Liver (tissue), 8 donors: ENCODE measurements at regions not wholly inside any gene's neighbourhood (a gene's known extent, or its start where the extent isn't known, plus 50 kb on each side); places are given as distances from the start of the nearest gene placed in this dataset.

Experiments
- DNase-seq: peaks from one replicate; pipeline ENCODE4 v3.0.0-alpha.2; 2017; ENCODE audit warnings: low spot score
- H3K27ac ChIP-seq, 2 donors: one replicate each; pipeline ENCODE4 v1.7.0; 2013; ENCODE audit warnings: inconsistent platforms in 2 of 2, low read length in 2 of 2, control low read depth in 1 of 2, low read depth in 1 of 2, mild to moderate bottlenecking in 1 of 2
- H3K27me3 ChIP-seq, 4 donors: one replicate each; pipeline versions ENCODE4 v1.6.1 to v1.7.0; 2013; ENCODE audit warnings: low read length in 3 of 4, inconsistent platforms in 1 of 4, mild to moderate bottlenecking in 1 of 4, moderate library complexity in 1 of 4; ENCODE audit not compliant: control insufficient read depth in 4 of 4, insufficient read depth in 4 of 4
- H3K36me3 ChIP-seq, 4 donors: one replicate each; pipeline versions ENCODE4 v1.6.1 to v1.7.0; 2013; ENCODE audit warnings: low read length in 3 of 4, mild to moderate bottlenecking in 3 of 4, low read depth in 1 of 4, moderate library complexity in 1 of 4; ENCODE audit not compliant: control insufficient read depth in 4 of 4, insufficient read depth in 3 of 4
- H3K4me1 ChIP-seq, 4 donors: one replicate each; pipeline versions ENCODE4 v1.6.1 to v1.7.0; 2013; ENCODE audit warnings: low read length in 3 of 4, mild to moderate bottlenecking in 3 of 4, moderate library complexity in 1 of 4; ENCODE audit not compliant: control insufficient read depth in 4 of 4, insufficient read depth in 4 of 4
- H3K4me3 ChIP-seq, 3 donors: one replicate each; pipeline versions ENCODE4 v1.6.1 to v1.7.0; 2013; ENCODE audit warnings: low read length in 3 of 3, control low read depth in 1 of 3, low read depth in 1 of 3, mild to moderate bottlenecking in 1 of 3
- H3K9ac ChIP-seq, 2 donors: one replicate each; pipeline ENCODE4 v1.7.0; 2013; ENCODE audit warnings: low read length in 2 of 2, mild to moderate bottlenecking in 2 of 2, moderate library complexity in 2 of 2, control low read depth in 1 of 2, low read depth in 1 of 2
- H3K9me3 ChIP-seq, 4 donors: one replicate each; pipeline versions ENCODE4 v1.6.1 to v1.7.0; 2013; ENCODE audit warnings: low read length in 3 of 4; ENCODE audit not compliant: control insufficient read depth in 4 of 4
- ATF3 ChIP-seq: IDR thresholded peaks from 2 replicates; pipeline ENCODE4 v1.6.1; 2016; ENCODE audit warnings: antibody characterized with exemption
- CTCF ChIP-seq: fragments of 150-350 bp; IDR thresholded peaks from 2 replicates; pipeline ENCODE4 v1.5.1; 2017; ENCODE audit warnings: improper control_type of control experiment, low read depth, low read length; ENCODE audit not compliant: missing input control
- EGR1 ChIP-seq, 2 donors: IDR thresholded peaks; 2 replicates each; pipeline ENCODE4 v1.6.1; 2016 to 2018; ENCODE audit warnings: antibody characterized with exemption in 2 of 2, low read depth in 2 of 2
- FOXA1 ChIP-seq: IDR thresholded peaks from 2 replicates; pipeline ENCODE4 v1.6.1; 2016; ENCODE audit warnings: antibody characterized with exemption
- FOXA2 ChIP-seq: IDR thresholded peaks from 2 replicates; pipeline ENCODE4 v1.6.1; 2016; ENCODE audit warnings: antibody characterized with exemption
- GABPA ChIP-seq, 2 donors: IDR thresholded peaks in 1 of 2; conservative IDR thresholded peaks in 1 of 2; 2 replicates each; pipeline ENCODE4 v1.6.1; 2016; ENCODE audit warnings: antibody characterized with exemption in 2 of 2, mild to moderate bottlenecking in 1 of 2, moderate library complexity in 1 of 2
- HNF4A ChIP-seq, 2 donors: conservative IDR thresholded peaks; 2 replicates each; pipeline ENCODE4 v1.6.1; 2016; ENCODE audit warnings: antibody characterized with exemption in 2 of 2, mild to moderate bottlenecking in 2 of 2
- HNF4G ChIP-seq: IDR thresholded peaks from 2 replicates; pipeline ENCODE4 v1.6.1; 2016; ENCODE audit warnings: antibody characterized with exemption
- JUND ChIP-seq, 2 donors: IDR thresholded peaks; 2 replicates each; pipeline ENCODE4 v1.6.1; 2016; ENCODE audit warnings: antibody characterized with exemption in 2 of 2
- MAX ChIP-seq: IDR thresholded peaks from 2 replicates; pipeline ENCODE4 v1.6.1; 2016; ENCODE audit warnings: antibody characterized with exemption
- NR2F2 ChIP-seq: IDR thresholded peaks from 2 replicates; pipeline ENCODE4 v1.6.1; 2016; ENCODE audit warnings: antibody characterized with exemption
- RAD21 ChIP-seq, 2 donors: IDR thresholded peaks; 2 replicates each; pipeline ENCODE4 v1.6.1; 2016; ENCODE audit warnings: antibody characterized with exemption in 2 of 2, mild to moderate bottlenecking in 2 of 2
- REST ChIP-seq: IDR thresholded peaks from 2 replicates; pipeline ENCODE4 v1.6.1; 2016; ENCODE audit warnings: antibody characterized with exemption, mild to moderate bottlenecking
- RXRA ChIP-seq, 2 donors: IDR thresholded peaks; 2 replicates each; pipeline ENCODE4 v1.6.1; 2017 to 2018; ENCODE audit warnings: antibody characterized with exemption in 2 of 2, mild to moderate bottlenecking in 1 of 2
- SP1 ChIP-seq: IDR thresholded peaks from 2 replicates; pipeline ENCODE4 v1.6.1; 2018; ENCODE audit warnings: antibody characterized with exemption, mild to moderate bottlenecking
- TAF1 ChIP-seq: conservative IDR thresholded peaks from 2 replicates; pipeline ENCODE4 v1.6.1; 2016; ENCODE audit warnings: antibody characterized with exemption, mild to moderate bottlenecking
- YY1 ChIP-seq: IDR thresholded peaks from 2 replicates; pipeline ENCODE4 v1.6.1; 2016; ENCODE audit warnings: antibody characterized with exemption, mild to moderate bottlenecking
- WGBS: extraction: QIAGEN DNeasy Blood & Tissue Kit; methylation state at CpG from one replicate; pipeline ENCODE4 v1.1.7; 2013; 5-methylcytosine and 5-hydroxymethylcytosine counted together
- donor health status: healthy.
- donor health status: healthy.
- donor health status: healthy.
- donor health status: healthy.
- donor health status: healthy.

GRCh38 chr14:89501381-89501780 lies 84.3 kb upstream of the FOXN3 start:
- TF ChIP-seq ATF3 (no peak), GABPA (IDR thresholded peaks at IDR 0.05 in 1 of 2, conservative IDR thresholded peaks at IDR 0.05 in 1 of 2) (no peak)
- Histone ChIP-seq H3K4me3 (no peak overlapping the region), H3K9me3 (no peaks in the 10 kb centered on the region), H3K27ac (no peak overlapping the region), H3K9ac (no peak overlapping the region), H3K36me3 (no peaks in the 10 kb centered on the region), H3K4me1 (peaks cover 0 to 10% (median 0%) of the 10 kb centered on the region in 4 donors), H3K27me3 (no peaks in the 10 kb centered on the region)
- WGBS, result 90% methylated on average over 4 of the region's 4 CpGs
- DNase-seq, result no peak

- peaks cover 0 to 10% (median 0%) of the 10 kb centered on the region in 4 donors for H3K4me1 ChIP-seq
- H3K9me3 ChIP-seq, result no peaks in the 10 kb centered on the region
- no peak for DNase-seq
- H3K36me3 ChIP-seq, result no peaks in the 10 kb centered on the region
- H3K27ac ChIP-seq, result no peak overlapping the region
- TF ChIP-seq NR2F2 (no peak), RXRA (IDR thresholded peaks at IDR 0.05) (peak; percentile 76 to 81), JUND (IDR thresholded peaks at IDR 0.05) (peak in 1 of 2 donors; percentile 70), HNF4A (conservative IDR thresholded peaks at IDR 0.05) (peak; percentile 79 to 80), CTCF (no peak), ATF3 (peak; percentile 69)
- no peaks in the 10 kb centered on the region for H3K27me3 ChIP-seq
- no peak overlapping the region for H3K4me3 ChIP-seq
- H3K9ac ChIP-seq, result no peak overlapping the region
- 57% methylated on average over 3 of the region's 3 CpGs for WGBS
Measured at GRCh38 chr14:89500303-89500702, 83.3 kb upstream of the FOXN3 start.

- Histone ChIP-seq H3K4me3 (no peak overlapping the region), H3K36me3 (no peaks in the 10 kb centered on the region)
- 89% methylated on average over 7 of the region's 7 CpGs for WGBS
- no peak for TF ChIP-seq MAX
- no peak for TF ChIP-seq FOXA2
- no peak for TF ChIP-seq EGR1 (IDR thresholded peaks at IDR 0.05; ENCODE audit: low read depth in 2 of 2)
- TF ChIP-seq NR2F2, result no peak
- no peak for TF ChIP-seq REST
- no peak for TF ChIP-seq RAD21 (IDR thresholded peaks at IDR 0.05)
- no peak for TF ChIP-seq HNF4A (conservative IDR thresholded peaks at IDR 0.05)
- no peak for TF ChIP-seq RXRA (IDR thresholded peaks at IDR 0.05)
- TF ChIP-seq ATF3, result no peak
- no peak for TF ChIP-seq CTCF
- no peak for TF ChIP-seq TAF1
- TF ChIP-seq FOXA1, result no peak
- no peak for TF ChIP-seq GABPA (IDR thresholded peaks at IDR 0.05 in 1 of 2, conservative IDR thresholded peaks at IDR 0.05 in 1 of 2)
- TF ChIP-seq YY1, result no peak
- TF ChIP-seq SP1, result no peak
- no peak for TF ChIP-seq HNF4G
Measured at GRCh38 chr14:89498878-89499277, 81.8 kb upstream of the FOXN3 start.

More at GRCh38 chr14:89498878-89499277, 81.8 kb upstream of the FOXN3 start:
- H3K9me3 ChIP-seq, result no peaks in the 10 kb centered on the region
- no peaks in the 10 kb centered on the region for H3K27me3 ChIP-seq
- H3K27ac ChIP-seq, result no peak overlapping the region
- no peak for DNase-seq
- peaks cover 3 to 17% (median 5%) of the 10 kb centered on the region in 4 donors for H3K4me1 ChIP-seq
- H3K9ac ChIP-seq, result no peak overlapping the region
